DMS 273 treated with DMSO at 0.1 percent for 48 hours (cell line): ENCODE measurements at regions not wholly inside any gene's neighbourhood (a gene's known extent, or its start where the extent isn't known, plus 50 kb on each side); places are given as distances from the start of the nearest gene placed in this dataset.

Source experiments
- DNase-seq: peaks from one replicate; lab custom pipeline; 2025; lab: John Stamatoyannopoulos, UW

- DNase-seq = no peak
Measured at GRCh38 chr5:26828294-26828693, 210.1 kb downstream of the CDH9 start.

- DNase-seq = no peak
Measured at GRCh38 chr5:26813235-26813634, 225.2 kb downstream of the CDH9 start.

- no peak for DNase-seq
Measured at GRCh38 chr5:26812714-26813113, 225.7 kb downstream of the CDH9 start.

DNA sequence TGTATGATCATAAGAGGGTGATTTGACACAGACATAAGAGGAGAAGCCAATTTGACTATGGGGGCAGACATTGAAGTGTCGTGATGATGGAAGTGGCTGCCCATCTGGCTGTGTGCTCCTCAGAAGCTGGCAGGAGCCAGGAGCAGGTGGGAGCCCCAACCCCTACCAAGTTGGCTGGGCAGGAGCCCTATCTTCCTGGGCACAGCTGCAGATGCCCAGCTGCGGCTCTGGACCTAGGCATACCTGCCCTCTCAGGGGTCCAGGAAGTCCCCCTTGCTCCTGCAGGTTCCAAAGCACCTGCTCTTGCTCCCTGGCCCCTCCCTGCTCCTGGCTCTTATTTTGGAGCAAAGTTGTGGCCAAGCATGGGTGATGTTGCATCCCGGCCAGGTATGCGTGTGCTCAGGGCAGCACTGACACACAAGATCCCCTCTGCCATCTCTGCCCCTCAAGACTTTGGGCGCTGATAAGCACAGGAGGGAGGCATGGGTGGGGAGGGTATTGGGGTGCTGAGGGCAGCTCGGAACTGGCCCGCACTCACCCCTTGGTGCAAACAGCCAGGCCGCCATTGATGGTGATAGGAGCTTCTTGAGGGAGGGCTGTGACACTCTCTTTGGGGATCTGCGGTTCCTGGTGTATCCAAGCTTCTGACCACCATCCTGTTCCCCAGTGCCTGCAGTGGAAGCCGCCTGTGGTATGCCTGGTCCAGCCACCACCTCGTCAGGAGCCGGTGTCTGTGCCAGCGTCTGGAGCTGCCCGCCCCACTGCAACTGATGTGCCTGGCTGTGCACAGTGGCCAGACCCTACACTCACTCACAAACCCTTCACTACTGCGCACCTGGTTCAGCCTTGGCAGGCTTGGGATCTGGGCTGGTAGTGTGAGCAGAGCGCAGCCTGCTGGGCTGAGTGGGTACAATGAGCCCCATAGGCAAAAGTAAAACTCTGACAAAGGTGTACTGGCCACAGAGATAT, 230.9 kb downstream of the CDH9 start:
- DNase-seq = no peak

GRCh38 chr5:26805076-26805475, 233.3 kb downstream of the CDH9 start:
- no peak for DNase-seq

DNA sequence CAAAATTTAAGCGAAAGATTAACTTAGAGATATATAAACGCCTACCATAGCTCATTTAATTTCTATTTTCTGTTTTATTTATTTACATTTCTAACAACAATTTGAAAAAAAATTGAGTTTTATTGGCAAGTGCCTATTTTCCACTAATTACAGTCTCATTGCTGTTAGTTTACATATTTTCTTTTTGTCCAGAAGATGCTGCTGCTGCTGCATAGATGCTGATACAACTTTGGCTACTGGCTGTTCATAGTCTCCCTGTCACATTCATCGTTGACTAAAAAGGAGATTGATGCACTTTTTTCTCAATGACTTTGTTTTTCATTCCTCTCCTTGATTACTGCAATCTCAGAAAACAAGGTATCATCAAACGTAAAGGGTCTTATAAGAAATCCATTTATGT, 235.4 kb downstream of the CDH9 start:
- no peak for DNase-seq

GRCh38 chr5:26791433-26791832, 247.0 kb downstream of the CDH9 start:
- DNase-seq = no peak

- no peak for DNase-seq
Measured at GRCh38 chr5:26791021-26791420, 247.4 kb downstream of the CDH9 start.

- DNase-seq = no peak
Measured at GRCh38 chr5:26763215-26763614, 275.2 kb downstream of the CDH9 start.

DNA sequence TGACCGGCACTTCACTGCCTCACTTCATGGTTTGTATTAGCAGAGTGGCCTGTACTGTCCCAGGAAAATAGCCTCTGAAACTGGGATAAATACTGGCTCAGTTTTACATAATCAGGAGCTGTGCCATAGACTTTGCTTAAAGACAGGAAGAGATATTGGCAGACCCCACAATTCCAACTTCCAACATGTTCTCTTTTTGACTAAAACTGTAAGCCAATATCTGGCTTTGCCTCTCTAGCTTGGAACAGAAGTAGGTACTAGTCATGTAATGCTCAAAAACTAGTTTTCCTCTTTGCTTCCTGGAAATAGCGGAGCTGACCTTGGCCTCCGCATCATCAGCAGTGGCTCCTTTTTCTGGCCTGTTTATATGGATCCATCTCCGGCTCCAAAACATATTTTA, 276.9 kb downstream of the CDH9 start:
- no peak for DNase-seq

- DNase-seq = no peak
Measured at GRCh38 chr5:26761045-26761444, 277.3 kb downstream of the CDH9 start.

DNA sequence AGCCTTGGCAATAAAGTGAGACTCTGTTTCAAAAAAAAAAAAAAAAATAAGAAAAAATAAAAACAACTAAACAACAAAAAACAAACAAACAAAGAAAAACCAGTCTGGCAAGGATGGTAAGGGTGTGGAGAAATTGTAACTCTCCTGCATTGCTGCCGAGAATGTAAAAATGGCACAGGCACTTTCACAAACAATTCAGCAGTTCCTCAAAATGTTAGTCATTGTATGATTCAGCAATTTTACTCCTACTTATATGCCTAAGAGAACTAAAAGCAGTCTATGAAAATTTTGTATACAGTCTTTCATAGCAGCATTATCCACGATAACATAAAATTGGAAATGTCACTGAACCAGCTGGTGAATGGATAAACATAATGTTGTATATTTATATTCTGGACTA, 280.4 kb downstream of the CDH9 start:
- DNase-seq = no peak

GRCh38 chr5:26749829-26750228, 288.6 kb downstream of the CDH9 start:
- DNase-seq = no peak

DNA sequence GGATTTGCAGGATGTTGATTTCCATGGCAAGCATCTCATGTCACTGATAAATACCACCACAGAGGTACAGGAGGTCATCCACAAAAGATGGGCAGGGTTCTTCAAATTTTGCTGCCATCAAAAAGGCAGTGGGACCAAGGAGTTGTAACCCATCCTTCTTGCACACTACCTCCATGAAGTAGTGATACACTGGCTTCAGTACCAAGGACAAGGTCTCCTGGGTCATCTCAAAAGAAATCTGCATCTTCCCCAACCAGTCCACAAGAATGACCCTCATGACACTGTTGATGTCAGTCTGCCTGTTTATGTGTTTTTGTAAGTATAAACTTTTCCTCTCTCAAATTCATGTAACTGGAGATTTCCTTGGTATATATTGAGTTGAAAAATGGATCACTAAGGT, 298.2 kb downstream of the CDH9 start:
- DNase-seq = no peak

DNA sequence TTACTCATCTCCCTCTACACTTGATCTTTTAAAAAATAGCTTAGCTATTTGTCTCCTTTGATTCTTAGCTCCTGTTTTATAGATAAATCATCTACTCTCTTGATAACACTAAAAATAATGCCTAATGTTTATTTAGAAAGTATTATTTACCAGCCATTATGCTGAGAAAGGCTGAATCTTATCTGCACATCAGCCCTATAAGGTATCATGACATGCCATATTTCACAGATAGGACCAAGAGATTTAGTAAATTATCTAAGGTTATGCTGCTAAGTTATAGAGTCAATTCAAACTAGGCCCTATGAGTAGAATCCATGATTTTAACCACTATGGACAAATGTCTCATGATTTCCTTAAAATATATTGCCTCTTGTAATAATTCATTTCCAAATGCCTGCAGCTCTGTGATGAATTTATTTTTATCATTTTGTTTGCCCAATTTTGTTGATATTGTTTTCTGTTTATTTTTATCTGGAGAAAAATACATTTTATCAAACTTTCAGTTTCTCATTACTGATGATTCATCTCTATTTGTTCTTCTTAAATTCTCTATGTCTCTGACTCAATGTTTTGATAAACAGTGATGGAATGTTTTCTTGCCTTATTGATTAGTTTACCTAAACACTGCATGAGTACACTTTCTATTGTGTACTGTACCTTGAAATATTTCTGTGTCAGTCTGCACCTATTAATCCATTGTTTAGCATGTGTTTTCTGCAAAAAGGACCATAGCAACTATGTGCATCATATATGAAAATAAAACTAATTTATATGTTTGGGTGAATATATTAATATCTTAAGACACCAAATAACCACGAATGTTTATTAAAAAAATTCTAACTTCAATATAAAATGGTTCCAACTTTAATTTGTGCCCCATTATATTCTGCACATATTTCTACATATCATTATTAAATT, 300.8 kb downstream of the CDH9 start:
- no peak for DNase-seq

DNA sequence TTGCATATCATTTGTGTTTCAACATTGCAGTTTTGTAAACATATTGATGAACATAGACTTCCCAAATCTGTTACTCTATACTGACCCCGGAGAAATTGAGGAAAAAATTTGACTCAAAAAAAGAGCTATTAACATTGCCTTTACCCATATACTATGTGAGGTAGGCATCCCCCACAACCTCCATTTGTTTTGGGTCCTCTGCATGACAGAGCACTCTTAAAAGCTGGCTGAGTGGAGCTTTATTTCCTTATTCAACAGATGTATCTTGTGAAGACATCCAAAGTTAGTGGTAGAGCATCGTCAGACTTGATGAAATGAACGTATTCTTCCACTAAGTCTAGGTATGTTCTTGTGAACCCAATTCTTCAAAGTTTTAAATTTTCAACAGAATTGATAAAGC, 310.5 kb downstream of the CDH9 start:
- no peak for DNase-seq

GRCh38 chr5:26719803-26720202, 318.6 kb downstream of the CDH9 start:
- no peak for DNase-seq

DNA sequence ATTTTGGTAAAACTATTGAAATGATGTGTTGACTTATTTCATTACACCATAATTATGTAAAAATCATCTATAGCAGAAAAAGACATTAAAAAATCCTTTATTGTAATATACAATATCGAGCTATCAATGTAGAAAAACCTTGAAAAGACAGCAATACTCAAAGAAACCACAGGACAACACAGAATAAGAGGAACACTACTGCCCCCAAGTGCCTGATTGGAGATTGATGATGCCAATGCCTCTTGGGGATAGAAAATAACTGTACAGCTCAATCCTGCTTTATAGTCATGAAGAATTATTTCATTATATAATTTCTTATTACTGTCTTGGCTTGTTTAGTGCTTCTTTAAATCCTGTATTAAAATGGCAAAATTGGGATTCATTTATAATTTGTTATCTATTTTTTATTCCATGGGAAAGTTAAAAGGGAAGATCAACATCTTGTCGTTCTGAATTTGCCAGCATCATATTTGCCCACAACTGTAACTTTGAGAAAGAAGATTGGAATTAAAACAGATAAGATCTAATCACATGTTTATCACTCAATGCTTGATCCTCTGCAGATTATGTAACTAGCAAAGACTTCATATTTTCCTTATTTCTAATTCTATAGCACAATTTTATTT, 337.5 kb downstream of the CDH9 start:
- DNase-seq = peak; percentile 6

DNA sequence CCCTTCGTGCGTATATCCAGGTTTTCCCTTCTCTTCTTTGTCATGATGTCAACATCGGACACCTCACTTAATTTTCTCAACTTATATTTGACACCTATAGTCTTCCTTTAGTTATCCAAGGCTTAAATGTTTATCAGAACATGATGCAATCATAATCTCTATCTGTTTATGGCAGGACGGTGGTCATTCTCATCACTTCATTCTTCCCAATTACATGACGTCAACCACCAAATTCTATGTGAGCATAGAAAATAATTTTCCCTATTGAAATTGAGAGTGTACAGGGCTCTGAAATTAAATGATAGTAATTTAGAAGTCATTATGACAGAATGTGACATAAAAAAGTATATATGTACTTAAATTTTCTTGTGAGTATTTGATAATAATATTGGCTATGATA, 345.4 kb downstream of the CDH9 start:
- no peak for DNase-seq

DNA sequence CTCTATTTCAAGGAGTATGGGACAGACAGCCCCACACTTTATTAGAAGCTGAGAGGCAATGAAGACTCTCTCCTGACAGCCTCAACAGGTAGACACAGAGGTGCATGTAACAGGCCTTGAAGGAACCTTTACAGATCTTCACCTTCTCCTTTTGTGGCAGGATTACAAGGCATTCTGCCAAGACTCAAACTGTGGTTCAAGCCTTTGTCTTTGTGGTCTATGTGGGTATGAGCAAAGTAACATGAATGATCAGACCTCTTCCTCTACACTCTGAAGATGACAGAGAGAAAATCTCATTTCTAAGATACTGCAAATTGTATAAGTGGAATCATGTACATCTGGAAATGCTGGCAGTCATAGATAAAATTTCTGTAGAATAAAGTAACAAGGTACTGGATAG, 346.9 kb downstream of the CDH9 start:
- no peak for DNase-seq

DNA sequence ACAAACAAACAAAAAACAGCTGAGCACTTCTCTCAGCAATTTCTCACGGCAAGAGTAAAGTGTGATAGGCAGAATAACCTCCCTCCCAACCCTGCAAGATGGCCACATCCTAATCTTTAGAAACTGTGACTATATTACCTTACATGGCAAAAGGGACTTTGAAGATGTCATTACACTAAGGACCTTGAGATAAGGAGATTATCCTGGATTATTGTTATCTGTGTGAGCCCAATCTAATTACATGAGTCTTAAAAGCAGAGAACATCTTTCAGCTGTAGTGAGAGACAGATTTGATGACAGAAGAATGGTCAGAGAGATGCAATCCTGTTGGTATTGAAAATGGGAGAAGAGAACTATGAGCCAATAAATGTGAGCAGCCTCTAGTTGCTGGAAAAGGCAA, 347.9 kb downstream of the CDH9 start:
- DNase-seq = no peak

- DNase-seq = no peak
Measured at GRCh38 chr5:26681861-26682260, 356.5 kb downstream of the CDH9 start.
